NCI-H2107 treated with DMSO at 0.1 percent for 48 hours (cell line): ENCODE measurements at regions not wholly inside any gene's neighbourhood (a gene's known extent, or its start where the extent isn't known, plus 50 kb on each side); places are given as distances from the start of the nearest gene placed in this dataset.

ENCODE experiments used
- DNase-seq: peaks from one replicate; lab custom pipeline; 2025; ENCODE audit not compliant: unreplicated experiment; lab: John Stamatoyannopoulos, UW

DNA sequence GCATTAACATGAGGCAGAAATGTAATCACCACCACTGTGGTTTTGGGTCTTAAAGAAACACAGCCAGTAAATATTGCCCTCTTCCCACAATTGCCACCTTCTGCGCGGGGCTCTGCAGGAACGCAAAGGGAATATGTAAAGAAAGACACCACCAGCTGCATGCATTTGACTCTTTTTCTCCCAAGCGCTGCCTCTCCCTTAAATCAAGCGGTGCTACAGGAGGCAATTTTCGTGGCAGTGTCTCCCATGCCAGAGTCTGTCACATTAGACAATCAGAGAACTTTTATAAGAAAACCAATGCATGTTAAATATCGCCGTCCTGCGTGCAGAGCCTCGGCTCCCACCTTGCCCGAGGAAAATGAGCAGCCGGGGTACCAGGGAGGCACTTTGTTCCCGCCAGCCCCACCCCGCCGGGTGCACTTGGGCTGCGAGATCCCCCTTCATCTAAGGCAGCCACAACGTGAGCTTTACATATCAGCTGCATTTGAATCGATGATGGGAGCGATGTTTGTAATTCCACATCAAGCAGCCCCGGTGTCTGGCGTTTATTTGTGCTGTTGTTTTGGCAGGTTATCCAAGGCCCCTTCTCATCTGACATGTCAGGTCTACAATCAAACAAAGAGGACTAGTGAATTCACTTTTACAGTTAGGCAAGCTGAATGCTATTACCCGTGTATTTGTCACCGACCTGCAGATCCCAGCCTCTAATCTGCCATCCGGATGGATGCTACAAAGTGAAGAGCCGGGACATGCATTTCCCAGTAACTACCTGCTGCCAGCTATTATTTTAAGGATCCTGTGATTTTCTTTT lies 72.3 kb upstream of the MGMT start:
- DNase-seq: no peak

DNA sequence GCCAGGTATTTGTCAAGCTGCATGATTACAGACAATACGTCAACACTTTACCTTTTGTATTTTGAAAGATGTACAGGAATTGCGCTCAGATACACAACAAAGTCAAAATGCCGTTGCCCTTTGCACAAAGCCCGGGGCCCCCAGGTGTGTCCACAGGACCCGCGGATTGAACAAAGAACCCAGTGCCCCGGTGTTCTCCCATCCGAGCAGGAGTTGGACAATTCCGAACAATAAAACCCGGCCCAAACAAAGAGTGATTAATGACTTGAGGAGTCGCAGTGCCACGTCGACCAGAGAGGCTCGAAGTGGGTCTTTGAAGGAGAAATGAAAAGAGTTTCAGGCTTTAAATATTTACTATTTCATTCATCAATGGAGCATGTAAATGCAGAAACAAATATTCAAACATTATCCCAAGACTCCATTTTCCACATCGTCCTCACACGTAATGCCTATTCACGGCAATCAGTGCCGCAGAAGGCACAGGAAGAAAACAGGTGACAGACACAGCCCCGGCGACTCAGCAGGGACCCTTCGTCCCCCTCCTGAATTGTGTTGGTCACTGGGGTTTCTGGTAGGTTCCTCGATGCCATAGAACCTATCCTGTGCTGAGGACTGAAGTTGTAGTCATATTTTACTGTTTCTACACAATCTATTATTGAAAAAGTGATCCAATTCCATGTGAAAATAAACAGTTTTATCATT lies 70.9 kb upstream of the MGMT start:
- DNase-seq: no peak

DNA sequence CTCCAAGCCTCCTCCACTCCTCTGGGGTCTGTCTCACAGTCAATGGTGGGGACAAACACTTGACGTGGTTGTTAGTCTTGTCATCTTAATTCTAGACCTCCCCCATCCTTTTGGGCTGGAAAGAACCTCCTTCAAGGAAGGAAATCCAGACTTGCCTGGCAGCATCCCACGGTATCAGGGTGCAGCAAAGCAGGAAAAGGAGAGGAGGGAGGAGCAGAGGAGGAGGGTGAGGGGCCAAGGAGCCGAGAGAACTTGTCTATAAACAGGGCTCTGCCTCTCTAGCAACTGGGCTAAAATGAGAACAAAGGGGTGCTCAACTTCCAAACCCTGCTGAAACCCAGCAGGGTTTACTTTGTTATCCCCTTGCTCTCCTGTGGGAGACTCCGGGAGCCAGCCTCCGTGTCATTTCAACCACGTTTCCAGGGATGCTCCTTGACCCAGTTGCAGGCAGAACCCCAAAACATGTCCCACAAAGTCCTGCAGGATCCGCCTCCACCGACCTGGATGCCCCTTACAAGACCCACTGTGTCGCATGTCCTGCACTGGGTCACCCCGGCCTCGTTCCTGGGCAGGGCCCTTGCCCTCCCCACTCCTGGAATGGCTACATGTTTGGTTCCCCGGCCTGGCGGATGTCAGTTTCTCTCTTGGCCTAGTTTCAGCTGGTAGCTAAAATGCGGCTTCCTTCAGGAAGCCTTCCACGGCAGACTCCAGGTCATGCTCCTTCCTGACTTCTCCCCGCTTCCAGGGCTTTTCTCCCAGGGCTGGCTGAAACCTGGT lies 69.7 kb upstream of the MGMT start:
- DNase-seq: no peak

DNA sequence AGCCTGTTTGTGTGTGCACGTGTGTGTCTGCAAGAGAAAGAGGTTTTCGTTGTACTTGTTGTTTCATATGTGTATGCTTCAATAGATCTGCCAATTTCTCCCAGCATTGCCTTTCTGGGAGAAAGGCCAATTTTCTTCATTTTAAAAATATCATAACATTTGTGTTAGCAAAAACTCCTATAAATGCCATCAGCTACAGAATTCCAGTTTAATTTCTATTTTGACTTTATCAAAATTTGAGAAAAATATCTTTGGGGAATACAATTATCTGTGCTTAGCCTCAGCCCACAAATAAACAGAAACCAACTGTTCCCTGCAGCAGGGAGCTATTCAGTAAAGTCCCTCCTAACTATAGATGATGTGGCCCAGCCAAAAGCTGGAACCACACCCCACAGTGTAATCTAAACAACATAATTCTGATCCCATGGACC lies 68.3 kb upstream of the MGMT start:
- DNase-seq: no peak

DNA sequence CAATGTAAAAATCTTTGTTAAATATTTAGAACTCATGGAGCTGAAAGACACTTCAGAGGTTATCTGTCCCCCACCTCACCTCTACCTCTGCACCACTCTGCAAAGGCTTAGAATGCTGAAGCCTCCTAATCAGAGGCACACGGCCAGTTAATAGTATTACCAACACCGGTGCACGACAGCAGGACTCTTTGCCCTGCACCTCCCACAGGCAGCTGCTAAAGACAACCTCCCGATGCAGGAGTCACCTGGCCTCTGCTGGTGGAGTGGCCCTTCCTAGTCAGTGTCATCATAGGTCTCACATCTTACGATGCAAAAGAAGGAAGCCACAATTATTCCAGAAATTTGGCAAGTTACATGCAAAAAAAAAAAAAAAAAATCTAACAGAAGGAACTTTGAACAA lies 66.6 kb upstream of the MGMT start:
- no peak for DNase-seq

DNA sequence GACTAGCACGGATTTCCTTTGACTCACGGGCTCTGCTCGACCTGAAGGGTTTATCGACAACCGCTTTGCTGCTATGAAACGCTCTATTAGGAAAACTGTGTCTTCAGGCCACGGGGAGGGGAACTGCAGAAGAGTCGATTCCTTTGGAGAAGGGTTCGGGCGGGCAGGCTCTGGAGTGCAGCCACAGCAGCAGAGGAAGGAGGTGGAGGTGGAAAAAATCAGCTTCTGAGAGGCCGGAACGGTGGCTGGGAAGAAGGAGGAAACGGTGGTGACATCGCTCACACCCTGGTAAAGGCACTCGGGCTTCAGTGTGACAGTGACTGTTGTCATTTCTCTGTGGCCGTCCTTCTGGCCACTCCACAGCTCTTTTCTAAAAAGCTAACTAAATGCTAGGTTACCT lies 64.6 kb upstream of the MGMT start:
- DNase-seq: no peak

DNA sequence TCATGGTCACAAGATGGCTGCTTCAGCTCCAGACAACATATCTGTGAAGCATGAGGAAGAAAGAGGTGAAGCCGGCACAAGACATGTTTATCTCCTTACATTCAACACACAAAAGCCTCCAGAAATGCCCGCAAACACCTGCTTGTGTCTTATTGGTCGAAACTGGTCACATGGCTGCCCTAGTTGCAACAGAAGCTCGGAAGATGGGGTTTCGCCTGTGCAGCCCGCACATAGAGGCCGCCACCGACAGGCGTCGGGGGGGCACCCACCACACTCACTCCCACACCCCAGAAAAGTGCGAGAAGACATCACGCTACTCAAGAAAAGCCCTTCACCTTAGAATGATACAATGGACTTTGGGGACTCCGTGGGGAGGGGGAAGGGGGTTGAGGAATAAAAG lies 63.0 kb upstream of the MGMT start:
- DNase-seq: no peak

DNA sequence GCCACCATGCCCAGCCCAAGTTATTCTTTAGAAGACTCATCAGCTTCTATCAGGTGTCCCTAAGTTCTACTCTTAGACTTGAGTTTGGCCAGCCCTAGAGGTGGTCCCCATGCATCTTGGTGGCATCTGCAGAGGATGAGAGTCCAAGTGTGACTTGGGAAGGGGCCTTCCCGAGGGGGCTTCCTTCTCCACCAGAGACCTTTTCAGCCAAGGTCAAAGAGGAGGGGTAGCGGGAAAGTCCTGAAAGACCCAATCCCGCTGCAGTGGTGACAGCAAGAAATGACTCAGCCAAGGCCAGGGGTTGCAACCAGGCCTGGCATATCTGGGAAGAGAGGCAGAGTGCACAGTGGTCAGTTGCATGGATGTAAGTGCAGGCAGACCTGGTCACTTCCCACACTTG lies 61.7 kb upstream of the MGMT start:
- DNase-seq: no peak

DNA sequence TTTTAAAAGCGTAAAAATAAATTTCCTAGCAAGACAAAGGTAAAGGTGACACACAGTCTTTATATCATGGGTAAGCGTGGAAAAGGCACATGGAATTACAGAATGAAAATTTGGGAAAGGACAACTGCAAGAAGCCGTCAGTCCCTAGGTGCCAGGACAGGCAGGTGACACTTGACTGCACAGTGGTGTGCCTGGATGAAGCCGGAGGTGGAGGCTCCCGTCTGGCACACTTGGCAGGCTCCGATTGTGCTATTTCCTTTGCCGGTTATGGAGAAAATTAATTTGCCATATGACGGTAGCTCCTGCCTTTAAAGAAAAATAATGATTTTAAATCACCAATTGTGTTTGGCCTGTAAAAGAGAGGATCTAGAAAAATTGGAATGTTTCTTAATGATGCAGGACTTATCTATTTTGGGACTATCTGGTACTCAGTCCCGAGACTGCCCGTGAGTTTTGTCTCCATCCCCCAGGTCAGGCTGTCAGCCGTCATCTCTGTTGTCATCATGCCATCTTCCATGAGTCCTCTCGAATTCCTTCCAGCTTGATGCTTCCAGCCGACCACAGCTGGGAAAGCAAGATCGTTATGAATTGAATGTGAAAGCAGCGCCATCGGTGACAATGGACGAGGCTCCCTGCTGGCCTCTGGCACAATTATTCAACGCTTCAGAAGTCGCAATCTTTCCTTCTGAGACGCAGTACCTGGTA lies 56.2 kb upstream of the MGMT start:
- DNase-seq: no peak

DNA sequence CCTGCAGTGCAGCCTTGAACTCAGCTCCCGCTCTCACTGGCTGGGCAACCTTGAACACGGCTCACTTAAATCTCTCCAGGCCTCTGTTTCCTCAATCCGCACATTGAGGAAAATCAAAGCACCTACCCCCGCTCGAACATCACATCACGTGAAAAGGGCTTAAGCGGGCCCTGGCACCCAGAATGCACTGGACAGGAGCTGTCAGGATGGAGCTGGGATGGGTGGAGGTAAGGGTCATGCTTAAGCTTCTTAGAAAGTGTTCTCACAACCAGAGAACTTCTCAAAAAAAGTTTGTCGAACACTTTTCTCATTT lies 55.7 kb upstream of the MGMT start:
- no peak for DNase-seq

DNA sequence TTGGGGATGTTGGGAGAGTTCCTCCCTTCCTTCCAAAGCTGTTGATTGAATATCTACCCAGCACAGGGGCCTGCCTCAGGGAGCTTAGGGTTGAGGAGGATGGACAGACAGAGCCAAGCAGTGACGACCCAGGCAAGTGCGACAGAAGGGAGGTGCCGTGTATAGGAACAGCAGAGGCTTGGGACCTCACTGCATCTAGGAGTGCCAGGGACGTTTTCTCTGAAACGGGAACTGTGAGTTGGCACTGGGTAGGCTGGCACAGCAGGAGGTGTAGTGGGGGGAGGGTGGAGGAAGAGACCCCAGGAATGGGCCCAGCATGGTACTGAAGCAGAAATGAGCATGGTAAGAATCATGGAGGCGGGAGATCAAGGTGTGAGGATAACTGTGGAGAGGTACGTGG lies 55.3 kb upstream of the MGMT start:
- DNase-seq: no peak

DNA sequence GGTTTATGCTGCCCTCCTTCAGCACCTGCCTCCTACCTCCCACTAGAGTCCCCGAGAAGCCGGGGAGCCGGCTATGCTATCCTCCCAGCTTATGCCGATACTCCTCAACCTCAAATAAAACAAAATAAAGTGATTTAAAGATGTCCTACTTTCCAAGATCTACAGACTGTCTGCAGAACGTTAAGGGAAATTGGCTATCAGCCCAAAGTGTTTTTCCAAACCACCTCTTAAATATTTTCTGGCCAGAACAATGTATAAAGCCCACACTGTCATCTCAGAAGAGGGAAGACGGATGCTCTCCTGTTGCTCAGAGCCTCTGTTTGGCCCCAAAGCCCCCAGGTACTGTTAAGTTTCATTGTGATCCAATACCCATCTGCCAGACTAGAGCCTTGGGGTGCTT lies 54.0 kb upstream of the MGMT start:
- no peak for DNase-seq

DNA sequence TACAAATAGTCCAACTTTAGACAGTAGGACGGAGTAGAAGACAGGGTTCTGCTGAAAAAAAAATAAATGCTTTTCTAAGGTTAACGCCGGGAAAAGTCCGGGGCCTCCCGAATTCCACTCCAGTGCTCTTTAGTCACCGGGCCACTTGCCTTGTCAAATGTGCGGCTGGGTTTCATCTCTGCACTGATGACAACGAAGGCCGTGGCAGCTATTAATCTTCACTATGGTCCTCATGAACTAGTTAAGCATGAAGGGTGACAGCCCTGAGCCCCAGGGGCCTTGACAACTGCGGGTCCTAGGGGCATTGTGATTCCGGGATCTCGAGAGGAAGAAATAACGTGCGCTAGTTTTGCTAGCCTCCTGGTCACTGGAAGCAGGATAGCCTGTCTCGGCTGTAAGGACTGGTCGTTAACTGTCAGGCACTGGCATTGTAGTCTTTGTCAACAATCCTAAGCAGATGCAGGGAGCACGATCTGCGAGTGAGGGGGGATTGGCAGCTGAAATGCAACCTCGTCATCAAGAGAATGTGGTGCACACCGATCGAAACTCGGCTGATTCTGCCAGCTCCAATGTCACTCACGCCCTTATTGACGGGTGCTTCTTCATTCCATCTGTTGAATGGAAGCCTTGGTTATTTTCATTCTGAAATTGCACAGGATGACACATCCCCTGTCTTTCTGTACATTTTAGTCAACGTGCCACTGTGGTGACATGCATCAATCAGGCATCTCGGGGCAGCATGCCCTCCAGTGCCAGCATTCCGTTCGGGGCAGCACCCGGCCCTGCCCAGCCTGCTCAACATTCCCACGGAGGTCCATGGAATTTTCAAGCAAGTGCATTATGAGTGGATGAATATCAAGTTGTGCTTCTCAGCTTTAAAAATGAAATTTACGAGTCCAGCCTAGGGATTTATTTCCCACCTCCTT lies 51.6 kb upstream of the MGMT start:
- no peak for DNase-seq

DNA sequence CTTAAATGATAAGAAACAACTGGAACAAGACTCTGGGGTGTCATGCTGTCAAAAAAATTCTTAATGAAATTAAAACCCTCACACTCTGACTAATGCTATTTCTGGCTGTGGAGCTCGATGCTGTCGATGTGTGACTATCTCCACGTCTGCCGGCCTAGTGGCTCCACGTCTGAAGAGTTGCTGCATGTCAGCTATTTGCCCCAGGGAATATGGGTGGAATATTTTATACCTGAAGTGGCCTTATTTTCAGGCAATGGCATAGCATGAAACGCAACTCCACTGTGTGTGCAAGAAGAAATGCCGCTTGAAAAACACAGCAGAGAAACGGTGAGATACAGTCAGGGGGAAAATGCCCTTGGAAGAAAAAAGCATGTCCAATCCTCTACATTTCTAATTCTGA lies 50.9 kb upstream of the MGMT start:
- no peak for DNase-seq

DNA sequence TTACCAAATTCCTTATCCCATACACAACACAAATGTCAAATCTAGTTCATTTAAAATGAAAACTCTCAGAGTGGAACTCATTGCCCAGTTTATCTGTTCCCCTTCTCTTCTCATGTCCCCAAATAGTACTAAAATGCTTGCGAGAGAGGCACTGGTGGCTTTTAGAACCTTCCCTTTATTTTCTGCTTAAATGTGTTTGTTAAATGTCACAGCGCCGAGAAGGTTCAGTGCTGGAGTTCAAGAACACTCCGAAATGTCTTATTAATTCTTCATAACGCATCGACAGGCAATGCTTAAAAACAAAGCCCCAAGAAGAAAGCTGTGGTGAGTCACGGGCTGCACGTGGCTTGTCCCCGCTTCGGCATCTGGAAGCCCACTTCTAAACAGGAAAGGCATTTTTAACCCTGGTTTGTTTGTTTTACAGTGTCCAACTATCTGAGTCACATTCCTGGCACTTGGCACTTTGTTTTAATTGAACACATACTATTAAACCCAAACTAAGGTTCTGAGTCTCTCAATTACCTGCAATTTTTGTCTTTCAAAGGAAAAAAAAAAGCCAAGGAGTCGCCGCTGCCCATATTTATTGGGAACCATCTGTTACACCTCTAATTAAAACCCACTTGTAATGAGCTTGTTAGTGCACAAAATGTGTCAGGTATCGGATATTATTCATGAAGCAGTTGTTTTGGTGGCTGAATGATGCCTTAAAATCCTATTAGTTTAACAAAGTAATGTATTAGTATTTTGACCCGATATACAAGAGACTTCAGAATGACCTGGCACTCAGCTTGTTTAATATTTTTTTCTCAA lies 49.9 kb upstream of the MGMT start:
- DNase-seq: no peak
